ENCODE measurements at regions not wholly inside any gene's neighbourhood (a gene's known extent, or its start where the extent isn't known, plus 50 kb on each side); places are given as distances from the start of the nearest gene placed in this dataset.
A peak's percentile ranks its signal among the peaks of the same experiment; 100 is the strongest.

GRCh38 chr10:29926693-29927048 lies 132.7 kb downstream of the JCAD start:
- intact Hi-C loops (cut with DNase I): no loop called here
- no peak for DNase-seq (ENCODE audit: low spot score)

GRCh38 chr10:29925771-29926692 lies 133.4 kb downstream of the JCAD start:
- intact Hi-C loops (cut with DNase I): no loop called here
- no peak for DNase-seq (ENCODE audit: low spot score)

GRCh38 chr10:29924436-29924835 lies 134.9 kb downstream of the JCAD start:
- no peak for DNase-seq (ENCODE audit: low spot score)
- intact Hi-C loops (cut with DNase I): no loop called here

- intact Hi-C loops (cut with DNase I): no loop called here
- DNase-seq (ENCODE audit: low spot score): no peak
Measured at GRCh38 chr10:29923416-29923965, 135.9 kb downstream of the JCAD start.

- no peak for DNase-seq (ENCODE audit: low spot score)
- intact Hi-C loops (cut with DNase I): no loop called here
Measured at GRCh38 chr10:29922892-29923291, 136.5 kb downstream of the JCAD start.

GRCh38 chr10:29922226-29922625 lies 137.2 kb downstream of the JCAD start:
- no peak for DNase-seq (ENCODE audit: low spot score)
- intact Hi-C loops (cut with DNase I): no loop called here

- intact Hi-C loops (cut with DNase I): no loop called here
- no peak for DNase-seq (ENCODE audit: low spot score)
Measured at GRCh38 chr10:29921071-29921446, 138.3 kb downstream of the JCAD start.

GRCh38 chr10:29920408-29921070 lies 138.8 kb downstream of the JCAD start:
- DNase-seq (ENCODE audit: low spot score): no peak
- intact Hi-C loops (cut with DNase I): loop anchor here in 1 of 2 donors (1.0 kb wide), 1 partner anchor 42 kb away; no protein-coding TSS in a partner anchor

GRCh38 chr10:29918623-29919400 lies 140.6 kb downstream of the JCAD start:
- DNase-seq (ENCODE audit: low spot score): no peak
- intact Hi-C loops (cut with DNase I): no loop called here

GRCh38 chr10:29917311-29917710 lies 142.1 kb downstream of the JCAD start:
- intact Hi-C loops (cut with DNase I): no loop called here
- DNase-seq (ENCODE audit: low spot score): no peak

- intact Hi-C loops (cut with DNase I): no loop called here
- DNase-seq (ENCODE audit: low spot score): no peak
Measured at GRCh38 chr10:29916669-29917068, 142.7 kb downstream of the JCAD start.

GRCh38 chr10:29914986-29915785 lies 144.2 kb downstream of the JCAD start:
- no peak for DNase-seq (ENCODE audit: low spot score)
- intact Hi-C loops (cut with DNase I): no loop called here

GRCh38 chr10:29908962-29909361 lies 150.4 kb downstream of the JCAD start:
- intact Hi-C loops (cut with DNase I): no loop called here
- DNase-seq (ENCODE audit: low spot score): no peak

- no peak for DNase-seq (ENCODE audit: low spot score)
- intact Hi-C loops (cut with DNase I): no loop called here
Measured at GRCh38 chr10:29900865-29901264, 158.5 kb downstream of the JCAD start.

GRCh38 chr10:29897999-29898716 lies 161.2 kb downstream of the JCAD start:
- intact Hi-C loops (cut with DNase I): no loop called here
- no peak for DNase-seq (ENCODE audit: low spot score)

GRCh38 chr10:29897430-29897829 lies 162.0 kb downstream of the JCAD start:
- no peak for DNase-seq (ENCODE audit: low spot score)
- intact Hi-C loops (cut with DNase I): no loop called here

- no peak for DNase-seq (ENCODE audit: low spot score)
- intact Hi-C loops (cut with DNase I): no loop called here
Measured at GRCh38 chr10:29896053-29896452, 163.3 kb downstream of the JCAD start.

- peak; percentile 94 for DNase-seq (ENCODE audit: low spot score)
- intact Hi-C loops (cut with DNase I): no loop called here
Measured at GRCh38 chr10:29895456-29895855, 163.9 kb downstream of the JCAD start.
